ENCODE measurements at regions not wholly inside any gene's neighbourhood (a gene's known extent, or its start where the extent isn't known, plus 50 kb on each side); places are given as distances from the start of the nearest gene placed in this dataset.
"Not testable (repeated sequence)": the region's sequence is repeated elsewhere in the genome, so short reads cannot be mapped to it uniquely, and the experiment has no call there.

- no peak for DNase-seq (ENCODE audit: low read depth, low spot score)
Measured at GRCh38 chr9:82116556-82116955, 128.0 kb downstream of the SPATA31D1 start.

- DNase-seq (ENCODE audit: low read depth, low spot score) = no peak
Measured at GRCh38 chr9:82117026-82117811, 128.6 kb downstream of the SPATA31D1 start.

GRCh38 chr9:82122731-82123130 is 134.2 kb downstream of the SPATA31D1 start:
- no peak for DNase-seq (ENCODE audit: low read depth, low spot score)

GRCh38 chr9:82124090-82124489 is 135.5 kb downstream of the SPATA31D1 start:
- DNase-seq (ENCODE audit: low read depth, low spot score) = no peak

GRCh38 chr9:82126256-82126655 is 137.7 kb downstream of the SPATA31D1 start:
- no peak for DNase-seq (ENCODE audit: low read depth, low spot score)

GRCh38 chr9:82127465-82127864 is 138.9 kb downstream of the SPATA31D1 start:
- DNase-seq (ENCODE audit: low read depth, low spot score) = no peak

GRCh38 chr9:82128011-82128696 is 139.6 kb downstream of the SPATA31D1 start:
- DNase-seq (ENCODE audit: low read depth, low spot score) = no peak

GRCh38 chr9:82129708-82130107 is 141.1 kb downstream of the SPATA31D1 start:
- DNase-seq (ENCODE audit: low read depth, low spot score) = no peak

- DNase-seq (ENCODE audit: low read depth, low spot score) = no peak
Measured at GRCh38 chr9:82130331-82131042, 141.9 kb downstream of the SPATA31D1 start.

- no peak for DNase-seq (ENCODE audit: low read depth, low spot score)
Measured at GRCh38 chr9:82131072-82131471, 142.5 kb downstream of the SPATA31D1 start.

GRCh38 chr9:82132024-82132423 is 143.5 kb downstream of the SPATA31D1 start:
- no peak for DNase-seq (ENCODE audit: low read depth, low spot score)

- no peak for DNase-seq (ENCODE audit: low read depth, low spot score)
Measured at GRCh38 chr9:82134010-82134409, 145.4 kb downstream of the SPATA31D1 start.

GRCh38 chr9:82135106-82135505 is 146.5 kb downstream of the SPATA31D1 start:
- DNase-seq (ENCODE audit: low read depth, low spot score) = no peak

- not testable (repeated sequence) for DNase-seq (ENCODE audit: low read depth, low spot score)
Measured at GRCh38 chr9:82138081-82138480, 149.5 kb downstream of the SPATA31D1 start.

GRCh38 chr9:82140471-82140870 is 151.9 kb downstream of the SPATA31D1 start:
- no peak for DNase-seq (ENCODE audit: low read depth, low spot score)

- no peak for DNase-seq (ENCODE audit: low read depth, low spot score)
Measured at GRCh38 chr9:82144803-82145202, 156.2 kb downstream of the SPATA31D1 start.

GRCh38 chr9:82146677-82147076 is 158.1 kb downstream of the SPATA31D1 start:
- no peak for DNase-seq (ENCODE audit: low read depth, low spot score)

GRCh38 chr9:82147798-82148425 is 159.3 kb downstream of the SPATA31D1 start:
- no peak for DNase-seq (ENCODE audit: low read depth, low spot score)

GRCh38 chr9:82148426-82148810 is 159.8 kb downstream of the SPATA31D1 start:
- no peak for DNase-seq (ENCODE audit: low read depth, low spot score)

GRCh38 chr9:82148901-82149461 is 160.4 kb downstream of the SPATA31D1 start:
- no peak for DNase-seq (ENCODE audit: low read depth, low spot score)

GRCh38 chr9:82149501-82149946 is 161.0 kb downstream of the SPATA31D1 start:
- no peak for DNase-seq (ENCODE audit: low read depth, low spot score)

GRCh38 chr9:82152181-82152580 is 163.6 kb downstream of the SPATA31D1 start:
- DNase-seq (ENCODE audit: low read depth, low spot score) = no peak

All from iPS DF 19.7 (cell line).